ENCODE measurements at regions not wholly inside any gene's neighbourhood (a gene's known extent, or its start where the extent isn't known, plus 50 kb on each side); places are given as distances from the start of the nearest gene placed in this dataset.
"Not testable (repeated sequence)": the region's sequence is repeated elsewhere in the genome, so short reads cannot be mapped to it uniquely, and the experiment has no call there.

DNA sequence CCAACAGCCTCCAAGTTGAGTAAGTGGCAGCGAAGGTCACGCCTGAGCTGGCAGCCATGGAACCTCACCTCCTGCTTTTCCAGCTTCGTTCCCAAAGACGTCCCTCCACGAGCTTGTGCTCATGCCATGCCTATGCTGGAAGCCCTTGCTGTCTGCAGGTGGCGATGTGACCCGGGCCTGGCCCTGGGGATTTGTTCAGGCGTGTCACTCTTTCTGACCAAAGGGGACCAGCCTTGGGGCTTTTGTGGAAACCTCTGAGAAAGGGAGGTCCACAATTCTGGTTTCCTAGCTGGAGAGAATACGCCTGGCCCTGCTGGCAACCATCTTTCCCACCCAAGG, 183.4 kb downstream of the TRIM43 start:
- not testable (repeated sequence) for TF ChIP-seq CTCF (IDR thresholded peaks at IDR 0.05; ENCODE audit: extremely low read depth in 1 of 2, insufficient read depth in 1 of 2, low read depth in 1 of 2, low read length in 2 of 2); POLR2A (IDR thresholded peaks at IDR 0.05; ENCODE audit: low read depth, low read length); POLR2AphosphoS5 (IDR thresholded peaks at IDR 0.05; ENCODE audit: insufficient read depth, low read depth, low read length); MYC (IDR thresholded peaks at IDR 0.05; ENCODE audit: low read depth, low read length); JUN (IDR thresholded peaks at IDR 0.05; ENCODE audit: borderline replicate concordance, insufficient read depth, insufficient read length, low read depth)

All from endothelial cell of umbilical vein (primary cell).